Transverse colon (tissue), 4 donors: ENCODE measurements at regions not wholly inside any gene's neighbourhood (a gene's known extent, or its start where the extent isn't known, plus 50 kb on each side); places are given as distances from the start of the nearest gene placed in this dataset.

Experiments
- DNase-seq: peaks from one replicate; pipeline ENCODE4 v3.0.0-alpha.2; 2019
- H3K27ac ChIP-seq, 4 donors: fragments of 200-600 bp; sonication (generic); 2 replicates each; pipeline ENCODE4 v1.5.1; 2016 to 2018; ENCODE audit warnings: inconsistent platforms in 4 of 4
- H3K27me3 ChIP-seq: fragments of 200-600 bp; sonication (generic); 2 replicates; pipeline ENCODE4 v1.5.1; 2017; ENCODE audit warnings: inconsistent platforms
- H3K36me3 ChIP-seq, 4 donors: fragments of 200-600 bp; sonication (generic); 2 replicates each; pipeline ENCODE4 v1.5.1; 2017 to 2019; ENCODE audit warnings: inconsistent platforms in 4 of 4
- H3K4me1 ChIP-seq, 4 donors: fragments of 200-600 bp; sonication (generic); 2 replicates each; pipeline ENCODE4 v1.5.1; 2017 to 2020; ENCODE audit warnings: inconsistent platforms in 4 of 4
- H3K4me3 ChIP-seq, 4 donors: fragments of 200-600 bp; sonication (generic); 1 replicate in 1 of 4; 2 replicates in 3 of 4; pipeline versions ENCODE4 v1.5.1 to v1.6.1; 2017 to 2019; ENCODE audit warnings: inconsistent platforms in 4 of 4
- H3K9me3 ChIP-seq, 2 donors: fragments of 200-600 bp; sonication (generic); 2 replicates each; pipeline ENCODE4 v1.5.1; 2017 to 2019; ENCODE audit warnings: inconsistent platforms in 2 of 2
- EP300 ChIP-seq: sonication (generic); formaldehyde crosslinking; IDR thresholded peaks from one replicate; pipeline ENCODE4 v1.6.1; 2017; ENCODE audit warnings: antibody characterized with exemption, low read depth
- POLR2A ChIP-seq: fragments of 450-650 bp; IDR thresholded peaks from one replicate; pipeline ENCODE4 v1.6.1; 2016; ENCODE audit warnings: antibody characterized with exemption, mild to moderate bottlenecking, moderate library complexity
- POLR2AphosphoS5 ChIP-seq, 3 donors: sonication (generic); formaldehyde crosslinking; IDR thresholded peaks; one replicate each; pipeline ENCODE4 v1.6.1; 2016; ENCODE audit warnings: antibody characterized with exemption in 3 of 3
- WGBS, 2 donors: methylation state at CpG; one replicate each; pipeline ENCODE4 v1.1.5; 2018; ENCODE audit warnings: low coverage in 1 of 2; 5-methylcytosine and 5-hydroxymethylcytosine counted together
- in situ Hi-C, 4 donors: fragments of 200-750 bp; cut with MboI; loops; one replicate each; pipeline versions ENCODE4 v1.15.0 to v1.15.1; 2017; ENCODE audit warnings: low sequenced_read_pairs in 3 of 4, low pct_ligation_motif_present in 1 of 4, low pct_unique_long_range_greater_than_20kb in 1 of 4
- intact Hi-C: fragments of 100-400 bp; cut with DNase I; formaldehyde crosslinking; loops from one replicate; pipeline ENCODE4 v1.15.1; 2023; ENCODE audit warnings: low total_unique reads
- TF ChIP-seq, protein P1 (sequence below), 5 experiments: fragments of 200-600 bp in 3 of 5; fragments of 450-650 bp in 2 of 5; sonication (generic) in 3 of 5; IDR thresholded peaks; 1 replicate in 2 of 5; 2 replicates in 3 of 5; pipeline ENCODE4 v1.5.1; 2016 to 2017; ENCODE audit warnings: antibody characterized with exemption in 5 of 5, inconsistent platforms in 3 of 5, mild to moderate bottlenecking in 2 of 5, moderate library complexity in 1 of 5

DNA sequence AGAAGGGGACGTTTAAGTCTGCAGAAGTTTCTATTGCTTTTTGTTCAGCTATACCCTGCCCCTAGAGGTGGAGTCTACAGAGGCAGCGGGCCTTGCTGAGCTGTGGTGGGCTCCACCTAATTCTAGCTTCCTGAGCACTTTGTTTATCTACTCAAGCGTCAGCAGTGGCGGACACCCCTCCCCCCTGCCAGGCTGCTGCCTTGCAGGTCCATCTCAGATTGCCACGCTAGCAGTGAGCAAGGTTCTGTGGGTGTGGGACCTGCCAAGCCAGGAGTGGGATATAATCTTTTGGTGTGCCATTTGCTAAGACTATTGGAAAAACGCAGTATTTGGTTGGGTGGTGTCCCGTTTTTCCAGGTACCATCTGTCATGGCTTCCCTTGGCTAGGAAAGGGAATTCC, 147.3 kb upstream of the PRPS1L1 start:
- in situ Hi-C loops: no loop called here
- no peak overlapping the region for H3K27ac ChIP-seq
- no peak for DNase-seq
- H3K27me3 ChIP-seq: no peaks in the 10 kb centered on the region
- no peaks in the 10 kb centered on the region for H3K36me3 ChIP-seq
- peaks cover 0 to 3% (median 0%) of the 10 kb centered on the region in 4 donors for H3K4me1 ChIP-seq
- intact Hi-C loops: no loop called here
- TF ChIP-seq, protein P1, sequence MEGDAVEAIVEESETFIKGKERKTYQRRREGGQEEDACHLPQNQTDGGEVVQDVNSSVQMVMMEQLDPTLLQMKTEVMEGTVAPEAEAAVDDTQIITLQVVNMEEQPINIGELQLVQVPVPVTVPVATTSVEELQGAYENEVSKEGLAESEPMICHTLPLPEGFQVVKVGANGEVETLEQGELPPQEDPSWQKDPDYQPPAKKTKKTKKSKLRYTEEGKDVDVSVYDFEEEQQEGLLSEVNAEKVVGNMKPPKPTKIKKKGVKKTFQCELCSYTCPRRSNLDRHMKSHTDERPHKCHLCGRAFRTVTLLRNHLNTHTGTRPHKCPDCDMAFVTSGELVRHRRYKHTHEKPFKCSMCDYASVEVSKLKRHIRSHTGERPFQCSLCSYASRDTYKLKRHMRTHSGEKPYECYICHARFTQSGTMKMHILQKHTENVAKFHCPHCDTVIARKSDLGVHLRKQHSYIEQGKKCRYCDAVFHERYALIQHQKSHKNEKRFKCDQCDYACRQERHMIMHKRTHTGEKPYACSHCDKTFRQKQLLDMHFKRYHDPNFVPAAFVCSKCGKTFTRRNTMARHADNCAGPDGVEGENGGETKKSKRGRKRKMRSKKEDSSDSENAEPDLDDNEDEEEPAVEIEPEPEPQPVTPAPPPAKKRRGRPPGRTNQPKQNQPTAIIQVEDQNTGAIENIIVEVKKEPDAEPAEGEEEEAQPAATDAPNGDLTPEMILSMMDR (IDR thresholded peaks at IDR 0.05): no peak
- TF ChIP-seq EP300: no peak
- no peak for TF ChIP-seq POLR2AphosphoS5 (IDR thresholded peaks at IDR 0.05)
- TF ChIP-seq POLR2A: no peak
- H3K9me3 ChIP-seq: no peaks in the 10 kb centered on the region
- H3K4me3 ChIP-seq: no peak overlapping the region
- WGBS, 2 donors: 86% methylated on average over 7 of the region's 7 CpGs; no CpG with 5 or more reads in 1 of the 2 donors

DNA sequence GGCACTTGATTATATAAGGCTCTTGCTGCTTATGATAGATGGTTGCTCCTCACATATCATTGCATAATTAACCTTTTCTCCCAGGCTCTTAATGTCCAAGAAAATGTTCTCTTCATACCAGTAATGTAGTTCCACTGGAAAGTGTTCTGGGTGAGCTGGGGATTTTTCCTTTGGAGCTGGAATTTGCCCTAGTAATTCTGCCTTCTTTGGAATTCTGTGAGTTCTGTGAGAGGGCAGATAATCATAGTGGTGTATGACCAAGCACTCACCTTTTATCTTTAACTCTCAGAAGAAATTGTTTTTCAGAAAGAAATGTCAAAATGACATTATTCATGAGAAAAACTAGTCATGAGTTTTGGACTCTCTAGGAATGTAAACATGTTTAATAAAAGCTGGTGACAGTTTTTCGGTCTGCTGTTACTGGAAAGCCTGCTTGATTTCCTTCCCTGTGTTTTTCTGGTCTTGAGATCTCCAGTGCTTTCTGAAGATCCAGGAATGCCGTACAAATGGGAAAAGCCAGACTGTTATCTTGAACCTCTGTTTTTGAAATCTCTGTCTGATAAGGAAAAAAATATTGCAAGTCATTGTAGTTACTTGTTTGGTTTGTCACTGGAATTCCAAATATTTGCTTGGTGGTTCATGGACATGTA, 148.3 kb upstream of the PRPS1L1 start:
- no peak overlapping the region for H3K27ac ChIP-seq
- H3K4me3 ChIP-seq: no peak overlapping the region
- TF ChIP-seq POLR2AphosphoS5 (IDR thresholded peaks at IDR 0.05) (no peak), EP300 (no peak), POLR2A (no peak)
- TF ChIP-seq, protein P1 (IDR thresholded peaks at IDR 0.05): no peak
- H3K27me3 ChIP-seq: no peaks in the 10 kb centered on the region
- peaks cover 0 to 3% (median 0%) of the 10 kb centered on the region in 4 donors for H3K4me1 ChIP-seq
- in situ Hi-C loops (no loop called here), intact Hi-C loops (no loop called here)
- no peaks in the 10 kb centered on the region for H3K9me3 ChIP-seq
- DNase-seq: no peak
- H3K36me3 ChIP-seq: no peaks in the 10 kb centered on the region
- WGBS, 2 donors: 73 to 89% methylated on average over 1 to 2 of the region's 2 CpGs

DNA sequence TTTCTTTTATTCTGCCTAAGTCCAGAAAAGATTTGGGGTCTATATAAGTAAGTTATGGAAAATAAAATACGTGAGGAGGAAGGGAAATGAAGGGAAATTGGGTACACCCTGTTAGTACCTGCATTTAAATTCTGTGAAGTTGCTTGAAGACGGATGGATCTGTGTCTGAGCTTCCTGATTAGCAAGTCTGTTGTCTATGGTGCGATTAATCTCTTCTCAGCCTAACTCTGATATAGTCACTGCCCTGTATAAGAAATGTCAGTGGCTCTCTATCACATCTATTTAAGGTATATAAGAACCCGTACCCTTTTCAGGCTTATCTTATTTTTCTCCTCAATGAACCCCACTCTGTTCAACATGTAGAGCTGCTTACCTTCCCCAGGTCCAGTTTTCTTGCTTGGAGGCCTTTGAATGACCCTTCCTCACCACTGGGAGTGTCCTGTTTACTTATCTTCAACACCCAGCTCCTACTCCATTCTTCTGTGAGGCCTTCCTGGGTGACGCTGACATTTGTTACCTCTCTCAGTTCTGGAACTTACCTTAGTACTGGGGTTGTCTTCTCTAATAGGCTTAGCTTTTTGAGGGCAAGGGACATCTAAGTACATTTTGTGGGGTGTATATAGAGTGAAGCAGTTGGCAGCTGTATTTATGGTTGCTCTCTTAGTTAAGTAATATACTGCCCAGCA, 149.6 kb upstream of the PRPS1L1 start:
- DNase-seq: no peak
- intact Hi-C loops (no loop called here), in situ Hi-C loops (no loop called here)
- Histone ChIP-seq H3K27ac (no peak overlapping the region), H3K4me1 (peaks cover 0 to 3% (median 0%) of the 10 kb centered on the region in 4 donors), H3K9me3 (no peaks in the 10 kb centered on the region), H3K36me3 (no peaks in the 10 kb centered on the region), H3K27me3 (no peaks in the 10 kb centered on the region), H3K4me3 (no peak overlapping the region)
- WGBS, 2 donors: 82 to 91% methylated on average over 4 to 5 of the region's 5 CpGs
- no peak for TF ChIP-seq POLR2A
- no peak for TF ChIP-seq POLR2AphosphoS5 (IDR thresholded peaks at IDR 0.05)
- TF ChIP-seq, protein P1 (IDR thresholded peaks at IDR 0.05): no peak
- TF ChIP-seq EP300: no peak

- Histone ChIP-seq H3K4me3 (no peak overlapping the region), H3K9me3 (no peaks in the 10 kb centered on the region), H3K27ac (no peak overlapping the region), H3K36me3 (no peaks in the 10 kb centered on the region), H3K27me3 (no peaks in the 10 kb centered on the region), H3K4me1 (peaks cover 0 to 3% (median 0%) of the 10 kb centered on the region in 4 donors)
- no peak for DNase-seq
- WGBS, 2 donors: 76 to 78% methylated on average over 3 to 7 of the region's 7 CpGs
- TF ChIP-seq, protein P1 (IDR thresholded peaks at IDR 0.05): no peak
- no peak for TF ChIP-seq EP300
- in situ Hi-C loops (no loop called here), intact Hi-C loops (no loop called here)
Measured at GRCh38 chr7:18177815-18178660, 150.4 kb upstream of the PRPS1L1 start.
